GM12878 (cell line): ENCODE measurements at regions not wholly inside any gene's neighbourhood (a gene's known extent, or its start where the extent isn't known, plus 50 kb on each side); places are given as distances from the start of the nearest gene placed in this dataset.

Source experiments
- ATAC-seq: fragments of 200-7000 bp; cut with Tn5 transposase; 3 replicates; pipeline ENCODE4 v1.9.1; 2020; ENCODE audit warnings: mild to moderate bottlenecking, moderate library complexity
- BruUV-seq: library from RNA; stranded (reverse); fragments of 400-500 nt; replicated peaks from 2 replicates; lab custom pipeline; 2021; lab: Mats Ljungman, UMichigan
- CTCF ChIA-PET: fragments of 300-600 bp; sonication (Branson Sonifier 250); formaldehyde crosslinking; extraction: SDS; loops from one replicate; lab custom pipeline; 2021; ENCODE audit warnings: inconsistent platforms; lab: Yijun Ruan, JAX
- POLR2A ChIA-PET: fragments of 350-600 bp; formaldehyde crosslinking; extraction: SDS; loops from one replicate; lab custom pipeline; 2021; ENCODE audit warnings: inconsistent platforms; lab: Charles Lee
- RAD21 ChIA-PET: fragments of 300-600 bp; sonication (Branson Sonifier 250); formaldehyde crosslinking; loops from one replicate; lab custom pipeline; 2023; ENCODE audit warnings: antibody characterized with exemption; ENCODE audit not compliant: unreplicated experiment; lab: Charles Lee
- SMC1A ChIA-PET: fragments of 300-600 bp; sonication (Branson Sonifier 250); formaldehyde crosslinking; loops from one replicate; lab custom pipeline; 2023; ENCODE audit not compliant: unreplicated experiment, uncharacterized antibody; lab: Charles Lee
- DNase-seq: peaks from one replicate; pipeline ENCODE4 v3.0.0-alpha.2; 2011; ENCODE audit warnings: low read depth, low spot score
- FAIRE-seq: peaks from 3 replicates; lab custom pipeline; 2011; peaks lifted over from hg19 to GRCh38; lab: Jason Lieb, UNC
- H2AFZ ChIP-seq: 2 replicates; pipeline ENCODE4 v1.6.0; 2011; ENCODE audit warnings: low read depth, low read length, control low read depth; ENCODE audit not compliant: control insufficient read depth
- H3K27ac ChIP-seq: 2 replicates; pipeline ENCODE4 v1.5.1; 2011; ENCODE audit warnings: control low read depth; ENCODE audit not compliant: control insufficient read depth, insufficient read depth
- H3K27me3 ChIP-seq, 2 experiments: replicated peaks in 1 of 2; 2 replicates each; pipeline versions ENCODE4 v1.6.0 to v1.6.1; 2011; ENCODE audit warnings: low read length in 1 of 2; ENCODE audit not compliant: control insufficient read depth in 2 of 2, insufficient read depth in 2 of 2
- H3K36me3 ChIP-seq, 2 experiments: 2 replicates each; pipeline ENCODE4 v1.5.1; 2011; ENCODE audit warnings: low read length in 1 of 2; ENCODE audit not compliant: control insufficient read depth in 2 of 2, insufficient read depth in 2 of 2
- H3K4me1 ChIP-seq: 2 replicates; pipeline ENCODE4 v1.6.1; 2011; ENCODE audit warnings: mild to moderate bottlenecking, low read length, moderate library complexity, mixed read lengths; ENCODE audit not compliant: control insufficient read depth, insufficient read depth
- H3K4me2 ChIP-seq: 2 replicates; pipeline ENCODE4 v1.6.0; 2011; ENCODE audit warnings: control low read depth; ENCODE audit not compliant: control insufficient read depth, insufficient read depth
- H3K4me3 ChIP-seq: fragments of 200-600 bp; sonication (generic); 2 replicates; pipeline ENCODE4 v1.5.1; 2016
- H3K79me2 ChIP-seq: 2 replicates; pipeline ENCODE4 v1.6.0; 2011; ENCODE audit warnings: low read length; ENCODE audit not compliant: control insufficient read depth, insufficient read depth
- H3K9ac ChIP-seq: 2 replicates; pipeline ENCODE4 v1.8.0; 2011; ENCODE audit warnings: low read length, control low read depth, mixed read lengths; ENCODE audit not compliant: control insufficient read depth, insufficient read depth
- H3K9me3 ChIP-seq: replicated peaks from 3 replicates; pipeline ENCODE4 v1.5.1; 2011; ENCODE audit warnings: mild to moderate bottlenecking, low read length; ENCODE audit not compliant: control insufficient read depth, insufficient read depth
- H4K20me1 ChIP-seq: 2 replicates; pipeline ENCODE4 v1.6.0; 2011; ENCODE audit not compliant: control insufficient read depth, insufficient read depth
- E2F4 ChIP-seq: IDR thresholded peaks from 2 replicates; pipeline ENCODE4 v1.6.1; 2012; ENCODE audit warnings: low read depth, low read length, improper control_type of control experiment
- NR2C1 ChIP-seq: fragments of 450-650 bp; IDR thresholded peaks from 2 replicates; pipeline ENCODE4 v1.6.1; 2017; ENCODE audit warnings: antibody characterized with exemption, mild to moderate bottlenecking, moderate library complexity
- TCF7 ChIP-seq: IDR thresholded peaks from 2 replicates; pipeline ENCODE4 v1.6.1; 2014; ENCODE audit warnings: antibody characterized with exemption, borderline replicate concordance
- whole genome bisulfite sequencing: methylation state at CpG from one replicate; pipeline ENCODE4 v1.1.6; 2016; ENCODE audit warnings: low lambda C conversion rate; ENCODE audit not compliant: insufficient replicate concordance, insufficient coverage; ENCODE audit errors: missing lambda C conversion rate; 5-methylcytosine and 5-hydroxymethylcytosine counted together
- in situ Hi-C: fragments of 300-500 bp; cut with MboI; formaldehyde crosslinking; loops from 9 replicates; pipeline ENCODE4 v1.14.3; 2018; ENCODE audit warnings: mixed read lengths
- intact Hi-C: fragments of 100-400 bp; cut with micrococcal nuclease; formaldehyde crosslinking; loops from one replicate; pipeline ENCODE4 v1.14.2; 2022; ENCODE audit not compliant: unreplicated experiment
- TF ChIP-seq, protein P1 (sequence below): fragments of 450-650 bp; IDR thresholded peaks from 2 replicates; pipeline ENCODE4 v1.6.1; 2018; ENCODE audit warnings: mild to moderate bottlenecking, low read depth, moderate library complexity; ENCODE audit not compliant: partially characterized antibody

DNA sequence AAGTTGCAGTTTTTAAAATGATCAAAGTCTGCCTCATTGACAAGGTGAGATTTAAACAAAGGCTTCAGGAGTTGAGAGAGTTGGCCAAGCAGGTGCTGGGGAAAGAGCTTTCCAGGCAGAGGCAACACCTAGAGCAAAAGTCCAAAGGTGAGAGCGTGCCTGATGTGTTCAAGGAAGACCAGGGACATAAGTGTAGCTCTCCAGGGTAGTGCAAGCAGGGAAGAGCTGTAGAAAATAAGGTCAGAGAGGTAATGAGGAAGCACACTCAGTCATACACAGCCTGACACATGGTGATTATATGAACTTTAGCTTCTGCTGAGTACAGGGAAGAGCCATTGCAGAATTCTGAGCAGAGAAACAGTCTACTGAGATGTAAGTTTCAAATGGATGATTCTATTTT lies 265.0 kb upstream of the NWD2 start:
- SMC1A ChIA-PET: no interaction called here
- DNase-seq (no peak), FAIRE-seq (no peak), ATAC-seq (no peak)
- in situ Hi-C loops: no loop called here
- Histone ChIP-seq H3K36me3 (no peaks in the 10 kb centered on the region), H4K20me1 (no peaks in the 10 kb centered on the region), H3K4me2 (no peak overlapping the region), H3K79me2 (no peaks in the 10 kb centered on the region), H3K27me3 (no peaks in the 10 kb centered on the region), H3K9ac (no peak overlapping the region), H3K9me3 (no peaks in the 10 kb centered on the region), H3K27ac (no peak overlapping the region), H3K4me3 (no peak overlapping the region), H3K4me1 (no peaks in the 10 kb centered on the region), H2AFZ (no peak overlapping the region)
- RAD21 ChIA-PET: no interaction called here
- BruUV-seq: no TSS peak
- POLR2A ChIA-PET: no interaction called here
- 0% methylated on average over 1 of the region's 1 CpG for WGBS
- TF ChIP-seq E2F4 (no peak), TCF7 (no peak), NR2C1 (no peak)
- TF ChIP-seq, protein P1, sequence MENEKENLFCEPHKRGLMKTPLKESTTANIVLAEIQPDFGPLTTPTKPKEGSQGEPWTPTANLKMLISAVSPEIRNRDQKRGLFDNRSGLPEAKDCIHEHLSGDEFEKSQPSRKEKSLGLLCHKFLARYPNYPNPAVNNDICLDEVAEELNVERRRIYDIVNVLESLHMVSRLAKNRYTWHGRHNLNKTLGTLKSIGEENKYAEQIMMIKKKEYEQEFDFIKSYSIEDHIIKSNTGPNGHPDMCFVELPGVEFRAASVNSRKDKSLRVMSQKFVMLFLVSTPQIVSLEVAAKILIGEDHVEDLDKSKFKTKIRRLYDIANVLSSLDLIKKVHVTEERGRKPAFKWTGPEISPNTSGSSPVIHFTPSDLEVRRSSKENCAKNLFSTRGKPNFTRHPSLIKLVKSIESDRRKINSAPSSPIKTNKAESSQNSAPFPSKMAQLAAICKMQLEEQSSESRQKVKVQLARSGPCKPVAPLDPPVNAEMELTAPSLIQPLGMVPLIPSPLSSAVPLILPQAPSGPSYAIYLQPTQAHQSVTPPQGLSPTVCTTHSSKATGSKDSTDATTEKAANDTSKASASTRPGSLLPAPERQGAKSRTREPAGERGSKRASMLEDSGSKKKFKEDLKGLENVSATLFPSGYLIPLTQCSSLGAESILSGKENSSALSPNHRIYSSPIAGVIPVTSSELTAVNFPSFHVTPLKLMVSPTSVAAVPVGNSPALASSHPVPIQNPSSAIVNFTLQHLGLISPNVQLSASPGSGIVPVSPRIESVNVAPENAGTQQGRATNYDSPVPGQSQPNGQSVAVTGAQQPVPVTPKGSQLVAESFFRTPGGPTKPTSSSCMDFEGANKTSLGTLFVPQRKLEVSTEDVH: no peak
- CTCF ChIA-PET: interaction anchor here (0.9 kb wide), 1 partner anchor 164 kb away, joined by 3 read pairs; no protein-coding TSS in a partner anchor
- intact Hi-C loops: no loop called here
